ENCODE measurements at regions not wholly inside any gene's neighbourhood (a gene's known extent, or its start where the extent isn't known, plus 50 kb on each side); places are given as distances from the start of the nearest gene placed in this dataset.

GRCh38 chr1:198906739-198907422, 268.0 kb downstream of the PTPRC start:
- DNase-seq, result no peak

GRCh38 chr1:198907423-198907746, 268.5 kb downstream of the PTPRC start:
- no peak for DNase-seq

GRCh38 chr1:198908995-198909394, 270.2 kb downstream of the PTPRC start:
- no peak for DNase-seq

GRCh38 chr1:198909973-198910372, 271.1 kb downstream of the PTPRC start:
- no peak for DNase-seq

- DNase-seq, result no peak
Measured at GRCh38 chr1:198910816-198911215, 272.0 kb downstream of the PTPRC start.

GRCh38 chr1:198912046-198912445, 273.2 kb downstream of the PTPRC start:
- no peak for DNase-seq

GRCh38 chr1:198913667-198914066, 274.8 kb downstream of the PTPRC start:
- DNase-seq, result no peak

GRCh38 chr1:198915327-198916231, 276.7 kb downstream of the PTPRC start:
- DNase-seq, result no peak

GRCh38 chr1:198917226-198917625, 278.4 kb downstream of the PTPRC start:
- DNase-seq, result no peak

GRCh38 chr1:198918920-198919319, 280.1 kb downstream of the PTPRC start:
- DNase-seq, result no peak

- DNase-seq, result no peak
Measured at GRCh38 chr1:198919667-198920398, 281.0 kb downstream of the PTPRC start.

GRCh38 chr1:198922638-198923430, 284.0 kb downstream of the PTPRC start:
- DNase-seq, result no peak

GRCh38 chr1:198923993-198924392, 285.2 kb downstream of the PTPRC start:
- DNase-seq, result no peak

- DNase-seq, result no peak
Measured at GRCh38 chr1:198925567-198925966, 286.7 kb downstream of the PTPRC start.

GRCh38 chr1:198927129-198927528, 288.3 kb downstream of the PTPRC start:
- DNase-seq, result no peak

- no peak for DNase-seq
Measured at GRCh38 chr1:198929111-198929604, 290.3 kb downstream of the PTPRC start.

- no peak for DNase-seq
Measured at GRCh38 chr1:198929961-198930599, 291.2 kb downstream of the PTPRC start.

- DNase-seq, result no peak
Measured at GRCh38 chr1:198932351-198932991, 293.6 kb downstream of the PTPRC start.

GRCh38 chr1:198933515-198934222, 294.8 kb downstream of the PTPRC start:
- DNase-seq, result no peak

GRCh38 chr1:198934426-198934825, 295.6 kb downstream of the PTPRC start:
- no peak for DNase-seq

GRCh38 chr1:198934901-198935305, 296.1 kb downstream of the PTPRC start:
- DNase-seq, result peak; percentile 48
